ENCODE measurements at regions not wholly inside any gene's neighbourhood (a gene's known extent, or its start where the extent isn't known, plus 50 kb on each side); places are given as distances from the start of the nearest gene placed in this dataset.

GRCh38 chr5:32522429-32523143 is 62.8 kb upstream of the SUB1 start:
- TF ChIP-seq EP300 (IDR thresholded peaks at IDR 0.05; ENCODE audit: low read depth): no peak
- TF ChIP-seq CTCF (IDR thresholded peaks at IDR 0.05): no peak
- TF ChIP-seq POLR2A (IDR thresholded peaks at IDR 0.05): no peak
- TF ChIP-seq POLR2AphosphoS5 (IDR thresholded peaks at IDR 0.05): no peak
- 82 to 85% methylated on average over 5 to 28 of the region's 28 CpGs for WGBS, 2 donors (ENCODE audit: low coverage in 1 of 2)
- Histone ChIP-seq H3K4me1 (no peaks in the 10 kb centered on the region), H3K9me3 (no peaks in the 10 kb centered on the region), H3K4me3 (no peak overlapping the region), H3K27me3 (no peaks in the 10 kb centered on the region), H3K27ac (no peak overlapping the region), H3K36me3 (no peaks in the 10 kb centered on the region)
- in situ Hi-C loops (cut with MboI; ENCODE audit: low pct_ligation_motif_present in 1 of 4, low pct_unique_long_range_greater_than_20kb in 1 of 4, low sequenced_read_pairs in 3 of 4): no loop called here
- DNase-seq: peak; percentile 21
- intact Hi-C loops (cut with DNase I; ENCODE audit: low total_unique reads): loop anchor here (1.0 kb wide), 1 partner anchor 32 kb away; no protein-coding TSS in a partner anchor

GRCh38 chr5:32521481-32521880 is 63.9 kb upstream of the SUB1 start:
- no peak overlapping the region for H3K27ac ChIP-seq
- no peaks in the 10 kb centered on the region for H3K27me3 ChIP-seq
- TF ChIP-seq POLR2AphosphoS5 (IDR thresholded peaks at IDR 0.05) (no peak), EP300 (IDR thresholded peaks at IDR 0.05; ENCODE audit: low read depth) (no peak), POLR2A (IDR thresholded peaks at IDR 0.05) (no peak), CTCF (IDR thresholded peaks at IDR 0.05) (no peak)
- no peaks in the 10 kb centered on the region for H3K36me3 ChIP-seq
- 86 to 91% methylated on average over 4 to 5 of the region's 5 CpGs for WGBS, 2 donors (ENCODE audit: low coverage in 1 of 2)
- no peak overlapping the region for H3K4me3 ChIP-seq
- no peak for DNase-seq
- in situ Hi-C loops (cut with MboI; ENCODE audit: low pct_ligation_motif_present in 1 of 4, low pct_unique_long_range_greater_than_20kb in 1 of 4, low sequenced_read_pairs in 3 of 4) (no loop called here), intact Hi-C loops (cut with DNase I; ENCODE audit: low total_unique reads) (no loop called here)
- H3K9me3 ChIP-seq: no peaks in the 10 kb centered on the region
- H3K4me1 ChIP-seq: no peaks in the 10 kb centered on the region

GRCh38 chr5:32520972-32521371 is 64.4 kb upstream of the SUB1 start:
- TF ChIP-seq EP300 (IDR thresholded peaks at IDR 0.05; ENCODE audit: low read depth): no peak
- no peak for TF ChIP-seq CTCF (IDR thresholded peaks at IDR 0.05)
- no peak for TF ChIP-seq POLR2A (IDR thresholded peaks at IDR 0.05)
- TF ChIP-seq POLR2AphosphoS5 (IDR thresholded peaks at IDR 0.05): no peak
- Histone ChIP-seq H3K4me3 (no peak overlapping the region), H3K36me3 (no peaks in the 10 kb centered on the region), H3K9me3 (no peaks in the 10 kb centered on the region), H3K27ac (no peak overlapping the region), H3K27me3 (no peaks in the 10 kb centered on the region), H3K4me1 (no peaks in the 10 kb centered on the region)
- intact Hi-C loops (cut with DNase I; ENCODE audit: low total_unique reads): no loop called here
- DNase-seq: no peak
- 46 to 52% methylated on average over 4 of the region's 4 CpGs for WGBS, 2 donors (ENCODE audit: low coverage in 1 of 2)
- in situ Hi-C loops (cut with MboI; ENCODE audit: low pct_ligation_motif_present in 1 of 4, low pct_unique_long_range_greater_than_20kb in 1 of 4, low sequenced_read_pairs in 3 of 4): no loop called here

- H3K9me3 ChIP-seq: no peaks in the 10 kb centered on the region
- no peaks in the 10 kb centered on the region for H3K27me3 ChIP-seq
- no peak for DNase-seq
- in situ Hi-C loops (cut with MboI; ENCODE audit: low pct_ligation_motif_present in 1 of 4, low pct_unique_long_range_greater_than_20kb in 1 of 4, low sequenced_read_pairs in 3 of 4): no loop called here
- H3K4me1 ChIP-seq: no peaks in the 10 kb centered on the region
- intact Hi-C loops (cut with DNase I; ENCODE audit: low total_unique reads): no loop called here
- H3K27ac ChIP-seq: no peak overlapping the region
- H3K36me3 ChIP-seq: no peaks in the 10 kb centered on the region
- TF ChIP-seq CTCF (IDR thresholded peaks at IDR 0.05) (no peak), POLR2AphosphoS5 (IDR thresholded peaks at IDR 0.05) (no peak), POLR2A (IDR thresholded peaks at IDR 0.05) (no peak), EP300 (IDR thresholded peaks at IDR 0.05; ENCODE audit: low read depth) (no peak)
- 23 to 25% methylated on average over 5 of the region's 5 CpGs for WGBS, 2 donors (ENCODE audit: low coverage in 1 of 2)
- H3K4me3 ChIP-seq: no peak overlapping the region
Measured at GRCh38 chr5:32520356-32520755, 65.0 kb upstream of the SUB1 start.
